HepG2 (cell line): ENCODE measurements at regions not wholly inside any gene's neighbourhood (a gene's known extent, or its start where the extent isn't known, plus 50 kb on each side); places are given as distances from the start of the nearest gene placed in this dataset.

Source experiments
- ATAC-seq: fragments of 200-7000 bp; cut with Tn5 transposase; 3 replicates; pipeline ENCODE4 v1.9.1; 2020; ENCODE audit warnings: mild to moderate bottlenecking, moderate library complexity
- BruUV-seq: library from RNA; stranded (reverse); fragments of 400-500 nt; replicated peaks from 2 replicates; lab custom pipeline; 2021; lab: Mats Ljungman, UMichigan
- CTCF ChIA-PET: fragments of 300-600 bp; formaldehyde crosslinking; extraction: SDS; loops from one replicate; lab custom pipeline; 2021; ENCODE audit warnings: low total read pairs, inconsistent platforms, low intra/inter-chr PET ratio; lab: Yijun Ruan, JAX
- POLR2A ChIA-PET: fragments of 350-600 bp; sonication (Branson Sonifier 250); formaldehyde crosslinking; loops from one replicate; lab custom pipeline; 2020; ENCODE audit warnings: antibody characterized with exemption, inconsistent platforms; lab: Yijun Ruan, JAX
- DNase-seq: peaks from one replicate; pipeline ENCODE4 v3.0.0-alpha.2; 2015; ENCODE audit warnings: low spot score
- FAIRE-seq: peaks from 3 replicates; lab custom pipeline; 2011; peaks lifted over from hg19 to GRCh38; lab: Jason Lieb, UNC
- H2AFZ ChIP-seq: one replicate; pipeline ENCODE4 v1.6.1; 2011; ENCODE audit warnings: low read length, inconsistent platforms
- H3K27ac ChIP-seq: fragments of 300-600 bp; 3 replicates; pipeline ENCODE4 v1.8.0; 2011; ENCODE audit warnings: mixed run types, mild to moderate bottlenecking, mixed read lengths, low read length, inconsistent platforms; ENCODE audit not compliant: insufficient read depth; ENCODE audit errors: extremely low read length
- H3K27me3 ChIP-seq, 2 experiments: fragments of 200-600 bp in 1 of 2; 2 replicates in 1 of 2; 3 replicates in 1 of 2; pipeline versions ENCODE4 v1.6.0 to v1.8.0; 2011; ENCODE audit warnings: low read length in 2 of 2, mild to moderate bottlenecking in 2 of 2, moderate library complexity in 2 of 2, inconsistent platforms in 1 of 2; ENCODE audit not compliant: insufficient read depth in 2 of 2, control insufficient read depth in 1 of 2
- H3K36me3 ChIP-seq, 2 experiments: fragments of 200-600 bp in 1 of 2; replicated peaks in 1 of 2; 2 replicates in 1 of 2; 3 replicates in 1 of 2; pipeline versions ENCODE4 v1.5.1 to v1.8.0; 2011; ENCODE audit warnings: low read length in 2 of 2, inconsistent platforms in 1 of 2; ENCODE audit not compliant: insufficient read depth in 2 of 2, control insufficient read depth in 1 of 2
- H3K4me1 ChIP-seq: 2 replicates; pipeline ENCODE4 v1.5.1; 2012; ENCODE audit warnings: low read length, inconsistent platforms; ENCODE audit not compliant: insufficient read depth
- H3K4me2 ChIP-seq: 2 replicates; pipeline ENCODE4 v1.6.0; 2011; ENCODE audit warnings: low read depth, low read length, inconsistent platforms
- H3K4me3 ChIP-seq, 3 experiments: fragments of 200-600 bp in 1 of 3; sonication (generic), shearing (Covaris generic) in 1 of 3; replicated peaks in 1 of 3; 2 replicates each; pipeline ENCODE4 v1.5.1; 2011 to 2016; ENCODE audit warnings: low read length in 3 of 3, inconsistent platforms in 2 of 3, low read depth in 2 of 3, mild to moderate bottlenecking in 2 of 3, control low read depth in 1 of 3, mixed read lengths in 1 of 3; ENCODE audit not compliant: insufficient read depth in 1 of 3
- H3K79me2 ChIP-seq: one replicate; pipeline ENCODE4 v1.6.1; 2011; ENCODE audit warnings: low read length, inconsistent platforms; ENCODE audit not compliant: insufficient read depth
- H3K9ac ChIP-seq: 2 replicates; pipeline ENCODE4 v1.6.0; 2011; ENCODE audit warnings: mild to moderate bottlenecking, low read depth, low read length, inconsistent platforms; ENCODE audit not compliant: insufficient read depth
- H3K9me3 ChIP-seq: 2 replicates; pipeline ENCODE4 v1.5.1; 2012; ENCODE audit warnings: mild to moderate bottlenecking, low read length
- H4K20me1 ChIP-seq: 2 replicates; pipeline ENCODE4 v1.6.0; 2011; ENCODE audit warnings: inconsistent platforms, mild to moderate bottlenecking, low read length, moderate library complexity; ENCODE audit not compliant: insufficient read depth
- ASH2L ChIP-seq: fragments of 300-600, 200-600 bp; sonication (generic); IDR thresholded peaks from 2 replicates; pipeline ENCODE4 v1.7.0; 2017; ENCODE audit warnings: low read depth, mild to moderate bottlenecking, moderate library complexity, mixed read lengths, low read length; ENCODE audit not compliant: insufficient read length
- CCAR2 ChIP-seq: fragments of 200-400 bp; formaldehyde crosslinking; optimal IDR thresholded peaks from 2 replicates; pipeline ENCODE3; 2018; ENCODE audit warnings: low read depth, mild to moderate bottlenecking, low read length, moderate library complexity
- FOSL1 ChIP-seq: sonication (generic); formaldehyde crosslinking; IDR thresholded peaks from 2 replicates; pipeline ENCODE4 v1.9.0; 2021; ENCODE audit warnings: missing genetic modification reagents, borderline replicate concordance
- NR1H2 ChIP-seq: sonication (generic); formaldehyde crosslinking; IDR thresholded peaks from 2 replicates; pipeline ENCODE4 v1.8.1; 2022; ENCODE audit warnings: low read depth, missing genetic modification reagents, borderline replicate concordance
- REL ChIP-seq: sonication (generic); formaldehyde crosslinking; conservative IDR thresholded peaks from 2 replicates; pipeline ENCODE4 v1.8.0; 2022; ENCODE audit warnings: mild to moderate bottlenecking, missing genetic modification reagents, moderate library complexity
- SIN3A ChIP-seq: IDR thresholded peaks from 2 replicates; pipeline ENCODE4 v1.6.1; 2011; ENCODE audit warnings: low read depth, mild to moderate bottlenecking, control low read depth, low read length, borderline replicate concordance
- SMC3 ChIP-seq: IDR thresholded peaks from 2 replicates; pipeline ENCODE4 v1.6.1; 2011; ENCODE audit warnings: low read length, improper control_type of control experiment
- SP1 ChIP-seq, 2 experiments: fragments of 450-650 bp in 1 of 2; sonication (generic) in 1 of 2; formaldehyde crosslinking in 1 of 2; IDR thresholded peaks; 2 replicates each; pipeline versions ENCODE4 v1.4.0 to v1.6.1; 2016 to 2020; ENCODE audit warnings: missing genetic modification reagents in 1 of 2
- ZNF263 ChIP-seq: sonication (generic); formaldehyde crosslinking; IDR thresholded peaks from 2 replicates; pipeline ENCODE4 v1.4.0; 2020; ENCODE audit warnings: missing genetic modification reagents
- ZNF746 ChIP-seq: sonication (generic); formaldehyde crosslinking; IDR thresholded peaks from 2 replicates; pipeline ENCODE4 v1.8.0; 2022; ENCODE audit warnings: mild to moderate bottlenecking, missing genetic modification reagents
- WGBS: methylation state at CpG from one replicate; pipeline ENCODE4 v1.1.6; 2017; ENCODE audit warnings: low lambda C conversion rate; 5-methylcytosine and 5-hydroxymethylcytosine counted together
- in situ Hi-C: cut with HindIII; loops from 2 replicates; pipeline ENCODE4 v1.10.0; 2017; ENCODE audit warnings: low pct_unique_long_range_greater_than_20kb; ENCODE audit not compliant: extremely low pct_ligation_motif_present
- intact Hi-C: fragments of 100-400 bp; cut with micrococcal nuclease; formaldehyde crosslinking; loops from one replicate; pipeline ENCODE4 v1.10.0; 2022; ENCODE audit not compliant: unreplicated experiment
- TF ChIP-seq, protein P1 (sequence below): sonication (generic); formaldehyde crosslinking; IDR thresholded peaks from 2 replicates; pipeline ENCODE4 v1.4.0; 2020; ENCODE audit warnings: low read depth, missing genetic modification reagents
- TF ChIP-seq, protein P2 (sequence below): sonication (generic); formaldehyde crosslinking; IDR thresholded peaks from 2 replicates; pipeline ENCODE4 v1.5.0; 2020; ENCODE audit warnings: missing genetic modification reagents, mild to moderate bottlenecking, borderline replicate concordance
- TF ChIP-seq, protein P3 (sequence below): IDR thresholded peaks from 2 replicates; pipeline ENCODE4 v1.6.1; 2016; ENCODE audit warnings: control low read depth
- TF ChIP-seq, protein P4 (sequence below): IDR thresholded peaks from 2 replicates; pipeline ENCODE4 v1.6.1; 2016; ENCODE audit warnings: mild to moderate bottlenecking, missing biosample characterization, missing genetic modification reagents

DNA sequence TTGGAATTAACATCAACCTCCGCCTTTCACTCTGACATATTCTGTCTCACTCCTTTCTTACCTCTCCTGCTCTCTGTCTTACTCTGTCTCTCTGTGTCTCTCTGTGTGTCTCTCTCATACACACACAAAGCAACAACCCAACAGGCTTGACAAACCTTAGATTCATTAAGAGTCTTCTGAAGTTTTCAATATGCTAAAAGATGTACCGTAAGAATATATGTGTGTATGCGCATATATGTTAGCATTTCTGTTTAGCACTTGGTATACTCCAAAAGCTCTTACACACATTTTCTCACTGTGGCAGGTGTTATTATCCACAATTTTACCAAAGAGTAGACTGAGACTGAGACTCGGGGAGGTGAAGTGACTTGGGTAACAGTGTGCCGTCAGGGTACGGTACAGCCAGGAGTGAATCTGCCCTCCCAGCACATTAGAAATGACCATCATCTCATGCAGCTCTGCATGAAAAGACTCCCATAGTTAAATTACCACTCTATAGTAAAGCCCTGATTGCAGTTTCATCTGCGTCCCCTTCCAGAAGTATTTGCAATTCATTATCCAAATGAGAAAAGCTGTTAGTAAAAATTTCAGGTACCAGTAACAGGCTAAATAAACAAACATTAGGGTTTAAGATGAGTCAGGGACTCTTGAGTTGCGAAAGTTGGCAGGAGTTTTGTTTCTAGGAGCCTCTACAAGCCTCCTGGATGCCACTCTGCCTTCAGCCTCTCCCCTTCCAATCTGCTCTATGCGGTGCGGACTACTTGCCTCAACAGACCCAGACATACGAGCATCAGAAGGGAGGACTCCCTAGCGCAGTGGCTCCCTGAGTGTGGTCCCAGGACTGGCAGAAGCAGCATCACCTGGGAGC, 195.2 kb upstream of the TMEM45B start:
- Histone ChIP-seq H3K27me3 (peaks cover 1 to 13% of the 10 kb centered on the region in 2 experiments), H3K79me2 (no peaks in the 10 kb centered on the region), H4K20me1 (no peaks in the 10 kb centered on the region), H3K4me1 (no peaks in the 10 kb centered on the region), H2AFZ (no peak overlapping the region), H3K4me2 (no peak overlapping the region), H3K36me3 (no peaks in the 10 kb centered on the region), H3K9ac (no peak overlapping the region), H3K4me3 (no peak overlapping the region), H3K27ac (no peak overlapping the region), H3K9me3 (no peaks in the 10 kb centered on the region)
- ChIA-PET POLR2A (no interaction called here), CTCF (no interaction called here)
- WGBS = 43% methylated on average over 8 of the region's 12 CpGs
- in situ Hi-C loops = no loop called here
- ATAC-seq (no peak), DNase-seq (no peak), FAIRE-seq (no peak)
- intact Hi-C loops = no loop called here
- BruUV-seq = no TSS peak
- TF ChIP-seq NR1H2 (CRISPR knock-in tag) (no peak), ZNF263 (CRISPR knock-in tag) (no peak), ZNF746 (CRISPR knock-in tag) (no peak), SP1 (IDR thresholded peaks at IDR 0.05) (no peak), SP1 (CRISPR knock-in tag; IDR thresholded peaks at IDR 0.05) (no peak), ASH2L (no peak), CCAR2 (no peak), SMC3 (no peak), SIN3A (no peak), FOSL1 (CRISPR knock-in tag) (no peak), REL (CRISPR knock-in tag) (no peak)
- TF ChIP-seq, protein P1, sequence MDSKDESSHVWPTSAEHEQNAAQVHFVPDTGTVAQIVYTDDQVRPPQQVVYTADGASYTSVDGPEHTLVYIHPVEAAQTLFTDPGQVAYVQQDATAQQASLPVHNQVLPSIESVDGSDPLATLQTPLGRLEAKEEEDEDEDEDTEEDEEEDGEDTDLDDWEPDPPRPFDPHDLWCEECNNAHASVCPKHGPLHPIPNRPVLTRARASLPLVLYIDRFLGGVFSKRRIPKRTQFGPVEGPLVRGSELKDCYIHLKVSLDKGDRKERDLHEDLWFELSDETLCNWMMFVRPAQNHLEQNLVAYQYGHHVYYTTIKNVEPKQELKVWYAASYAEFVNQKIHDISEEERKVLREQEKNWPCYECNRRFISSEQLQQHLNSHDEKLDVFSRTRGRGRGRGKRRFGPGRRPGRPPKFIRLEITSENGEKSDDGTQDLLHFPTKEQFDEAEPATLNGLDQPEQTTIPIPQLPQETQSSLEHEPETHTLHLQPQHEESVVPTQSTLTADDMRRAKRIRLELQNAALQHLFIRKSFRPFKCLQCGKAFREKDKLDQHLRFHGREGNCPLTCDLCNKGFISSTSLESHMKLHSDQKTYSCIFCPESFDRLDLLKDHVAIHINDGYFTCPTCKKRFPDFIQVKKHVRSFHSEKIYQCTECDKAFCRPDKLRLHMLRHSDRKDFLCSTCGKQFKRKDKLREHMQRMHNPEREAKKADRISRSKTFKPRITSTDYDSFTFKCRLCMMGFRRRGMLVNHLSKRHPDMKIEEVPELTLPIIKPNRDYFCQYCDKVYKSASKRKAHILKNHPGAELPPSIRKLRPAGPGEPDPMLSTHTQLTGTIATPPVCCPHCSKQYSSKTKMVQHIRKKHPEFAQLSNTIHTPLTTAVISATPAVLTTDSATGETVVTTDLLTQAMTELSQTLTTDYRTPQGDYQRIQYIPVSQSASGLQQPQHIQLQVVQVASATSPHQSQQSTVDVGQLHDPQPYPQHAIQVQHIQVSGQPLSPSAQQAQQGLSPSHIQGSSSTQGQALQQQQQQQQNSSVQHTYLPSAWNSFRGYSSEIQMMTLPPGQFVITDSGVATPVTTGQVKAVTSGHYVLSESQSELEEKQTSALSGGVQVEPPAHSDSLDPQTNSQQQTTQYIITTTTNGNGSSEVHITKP (CRISPR knock-in tag) = no peak
- TF ChIP-seq, protein P2, sequence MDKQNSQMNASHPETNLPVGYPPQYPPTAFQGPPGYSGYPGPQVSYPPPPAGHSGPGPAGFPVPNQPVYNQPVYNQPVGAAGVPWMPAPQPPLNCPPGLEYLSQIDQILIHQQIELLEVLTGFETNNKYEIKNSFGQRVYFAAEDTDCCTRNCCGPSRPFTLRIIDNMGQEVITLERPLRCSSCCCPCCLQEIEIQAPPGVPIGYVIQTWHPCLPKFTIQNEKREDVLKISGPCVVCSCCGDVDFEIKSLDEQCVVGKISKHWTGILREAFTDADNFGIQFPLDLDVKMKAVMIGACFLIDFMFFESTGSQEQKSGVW (CRISPR knock-in tag) = no peak
- TF ChIP-seq, protein P3, sequence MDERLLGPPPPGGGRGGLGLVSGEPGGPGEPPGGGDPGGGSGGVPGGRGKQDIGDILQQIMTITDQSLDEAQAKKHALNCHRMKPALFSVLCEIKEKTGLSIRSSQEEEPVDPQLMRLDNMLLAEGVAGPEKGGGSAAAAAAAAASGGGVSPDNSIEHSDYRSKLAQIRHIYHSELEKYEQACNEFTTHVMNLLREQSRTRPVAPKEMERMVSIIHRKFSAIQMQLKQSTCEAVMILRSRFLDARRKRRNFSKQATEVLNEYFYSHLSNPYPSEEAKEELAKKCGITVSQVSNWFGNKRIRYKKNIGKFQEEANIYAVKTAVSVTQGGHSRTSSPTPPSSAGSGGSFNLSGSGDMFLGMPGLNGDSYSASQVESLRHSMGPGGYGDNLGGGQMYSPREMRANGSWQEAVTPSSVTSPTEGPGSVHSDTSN = no peak
- TF ChIP-seq, protein P4, sequence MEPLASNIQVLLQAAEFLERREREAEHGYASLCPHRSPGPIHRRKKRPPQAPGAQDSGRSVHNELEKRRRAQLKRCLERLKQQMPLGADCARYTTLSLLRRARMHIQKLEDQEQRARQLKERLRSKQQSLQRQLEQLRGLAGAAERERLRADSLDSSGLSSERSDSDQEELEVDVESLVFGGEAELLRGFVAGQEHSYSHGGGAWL (CRISPR knock-in tag) = no peak
